ENCODE measurements at regions not wholly inside any gene's neighbourhood (a gene's known extent, or its start where the extent isn't known, plus 50 kb on each side); places are given as distances from the start of the nearest gene placed in this dataset.

DNA sequence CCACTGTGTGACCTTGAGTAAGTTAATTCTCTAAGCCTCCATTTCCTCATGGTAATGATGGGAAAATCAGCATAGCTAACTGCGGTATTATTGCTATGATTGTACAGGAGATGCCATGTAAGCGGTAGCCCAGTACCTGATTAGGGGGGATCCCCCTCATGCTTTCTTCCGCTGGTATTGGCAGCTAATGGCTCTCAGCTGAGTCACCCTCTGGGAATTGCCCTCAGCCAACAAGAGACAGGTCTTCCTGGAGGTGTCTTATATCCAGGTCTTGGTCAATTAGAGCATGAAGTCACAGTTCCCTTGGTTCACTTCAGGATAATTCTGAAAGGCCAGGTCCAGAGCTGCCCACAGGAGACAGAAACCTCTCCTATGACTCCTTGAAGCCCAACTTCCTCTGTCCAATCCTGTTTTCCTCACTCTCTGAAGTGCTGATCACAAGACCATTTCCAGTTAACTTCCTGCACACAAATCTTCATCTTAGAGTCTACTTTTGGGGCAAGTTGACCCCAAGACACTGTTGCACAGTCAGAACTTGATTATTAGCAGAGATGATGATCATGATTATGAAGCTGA lies 724.7 kb upstream of the ZNF385D start:
- DNase-seq (ENCODE audit: missing footprints) (no peak), ATAC-seq (no peak)
- intact Hi-C loops (cut with DNase I): no loop called here

GRCh38 chr3:22476976-22477375 lies 726.0 kb upstream of the ZNF385D start:
- no peak for ATAC-seq
- intact Hi-C loops (cut with DNase I): no loop called here
- DNase-seq (ENCODE audit: missing footprints): no peak

DNA sequence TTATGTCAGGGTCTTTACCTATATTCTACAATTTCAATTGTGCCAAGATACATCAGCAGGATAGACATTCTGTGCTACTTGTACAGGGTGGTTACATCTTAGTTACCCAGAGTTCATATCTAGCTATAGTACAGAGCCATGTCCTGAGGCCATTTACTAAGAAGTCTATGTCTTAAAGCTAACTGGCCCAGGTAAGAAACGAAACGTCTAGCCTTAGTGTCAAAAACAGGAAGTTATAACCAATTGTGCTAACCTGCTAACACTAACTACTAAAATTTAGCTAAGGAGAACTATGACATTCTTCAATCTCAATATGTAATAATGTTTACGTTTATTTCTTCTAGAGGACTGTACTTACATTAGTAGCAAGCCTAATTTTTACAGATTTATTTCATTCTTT lies 717.2 kb upstream of the UBE2E2 start:
- DNase-seq (ENCODE audit: missing footprints) (no peak), ATAC-seq (no peak)
- intact Hi-C loops (cut with DNase I): no loop called here

- DNase-seq (ENCODE audit: missing footprints): no peak
- intact Hi-C loops (cut with DNase I): no loop called here
- no peak for ATAC-seq
Measured at GRCh38 chr3:22490747-22491146, 712.4 kb upstream of the UBE2E2 start.

GRCh38 chr3:22491344-22491743 lies 711.8 kb upstream of the UBE2E2 start:
- DNase-seq (ENCODE audit: missing footprints) (no peak), ATAC-seq (no peak)
- intact Hi-C loops (cut with DNase I): no loop called here

- ATAC-seq (no peak), DNase-seq (ENCODE audit: missing footprints) (no peak)
- intact Hi-C loops (cut with DNase I): no loop called here
Measured at GRCh38 chr3:22492342-22492741, 710.8 kb upstream of the UBE2E2 start.

GRCh38 chr3:22495241-22495640 lies 707.9 kb upstream of the UBE2E2 start:
- intact Hi-C loops (cut with DNase I): no loop called here
- ATAC-seq (no peak), DNase-seq (ENCODE audit: missing footprints) (no peak)

GRCh38 chr3:22495791-22496190 lies 707.3 kb upstream of the UBE2E2 start:
- ATAC-seq: no peak
- intact Hi-C loops (cut with DNase I): no loop called here
- DNase-seq (ENCODE audit: missing footprints): no peak

GRCh38 chr3:22496641-22497040 lies 706.5 kb upstream of the UBE2E2 start:
- intact Hi-C loops (cut with DNase I): no loop called here
- no peak for ATAC-seq

GRCh38 chr3:22506871-22507270 lies 696.3 kb upstream of the UBE2E2 start:
- ATAC-seq (no peak), DNase-seq (ENCODE audit: missing footprints) (no peak)
- intact Hi-C loops (cut with DNase I): no loop called here

More at GRCh38 chr3:22496641-22497040, 706.5 kb upstream of the UBE2E2 start:
- DNase-seq (ENCODE audit: missing footprints): no peak

DNA sequence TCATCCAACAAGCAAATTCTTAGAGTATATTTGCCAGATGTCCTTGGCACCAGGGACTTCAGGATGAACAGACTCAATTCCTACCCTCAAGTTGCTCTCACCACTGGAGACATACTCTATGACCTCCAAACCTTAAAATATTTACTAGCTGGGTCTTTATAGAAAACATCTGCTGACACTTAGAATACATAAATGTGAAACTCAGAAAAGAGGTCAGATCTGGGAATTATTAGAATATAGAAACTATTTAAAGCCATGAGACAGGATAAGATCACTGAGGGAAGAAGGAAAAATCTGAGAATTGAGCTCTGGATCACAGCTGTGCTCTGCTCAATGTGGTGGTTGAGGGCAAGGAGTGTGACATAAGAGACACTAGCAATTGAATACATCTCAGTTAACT lies 695.4 kb upstream of the UBE2E2 start:
- ATAC-seq: no peak
- DNase-seq (ENCODE audit: missing footprints): no peak
- intact Hi-C loops (cut with DNase I): no loop called here

- intact Hi-C loops (cut with DNase I): no loop called here
- DNase-seq (ENCODE audit: missing footprints) (no peak), ATAC-seq (no peak)
Measured at GRCh38 chr3:22523925-22524324, 679.2 kb upstream of the UBE2E2 start.

DNA sequence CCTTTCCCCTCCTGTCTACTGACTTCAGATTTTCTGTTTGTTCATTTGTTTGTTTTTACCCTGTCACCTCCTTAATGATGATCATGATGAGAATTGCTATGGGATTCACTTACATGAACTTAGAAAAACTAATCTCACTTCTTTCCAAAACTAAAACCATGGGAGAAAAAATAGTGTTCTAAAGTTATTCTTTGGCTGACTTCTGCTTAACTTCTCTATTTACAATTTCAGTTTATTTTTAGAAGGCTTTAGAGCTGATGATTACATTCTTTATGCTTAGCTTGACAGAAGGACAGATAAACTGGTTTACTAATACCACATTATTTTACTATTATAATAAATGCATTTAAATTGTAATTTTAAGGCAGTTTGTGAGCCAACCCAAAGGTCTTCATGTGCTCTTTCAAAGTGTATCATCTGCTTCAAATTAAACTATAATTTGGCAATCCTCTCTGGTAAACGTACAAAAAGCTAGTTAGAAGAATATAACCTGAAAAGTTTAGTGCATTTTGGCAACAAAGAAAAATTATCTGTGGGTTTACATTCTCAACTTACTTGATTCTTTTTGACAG lies 676.8 kb upstream of the UBE2E2 start:
- no peak for DNase-seq (ENCODE audit: missing footprints)
- ATAC-seq: no peak
- intact Hi-C loops (cut with DNase I): no loop called here

- ATAC-seq: no peak
- intact Hi-C loops (cut with DNase I): no loop called here
- no peak for DNase-seq (ENCODE audit: missing footprints)
Measured at GRCh38 chr3:22536541-22536940, 666.6 kb upstream of the UBE2E2 start.

GRCh38 chr3:22537560-22537959 lies 665.6 kb upstream of the UBE2E2 start:
- DNase-seq (ENCODE audit: missing footprints) (no peak), ATAC-seq (no peak)
- intact Hi-C loops (cut with DNase I): no loop called here

- DNase-seq (ENCODE audit: missing footprints) (no peak), ATAC-seq (no peak)
- intact Hi-C loops (cut with DNase I): no loop called here
Measured at GRCh38 chr3:22542311-22542710, 660.8 kb upstream of the UBE2E2 start.

DNA sequence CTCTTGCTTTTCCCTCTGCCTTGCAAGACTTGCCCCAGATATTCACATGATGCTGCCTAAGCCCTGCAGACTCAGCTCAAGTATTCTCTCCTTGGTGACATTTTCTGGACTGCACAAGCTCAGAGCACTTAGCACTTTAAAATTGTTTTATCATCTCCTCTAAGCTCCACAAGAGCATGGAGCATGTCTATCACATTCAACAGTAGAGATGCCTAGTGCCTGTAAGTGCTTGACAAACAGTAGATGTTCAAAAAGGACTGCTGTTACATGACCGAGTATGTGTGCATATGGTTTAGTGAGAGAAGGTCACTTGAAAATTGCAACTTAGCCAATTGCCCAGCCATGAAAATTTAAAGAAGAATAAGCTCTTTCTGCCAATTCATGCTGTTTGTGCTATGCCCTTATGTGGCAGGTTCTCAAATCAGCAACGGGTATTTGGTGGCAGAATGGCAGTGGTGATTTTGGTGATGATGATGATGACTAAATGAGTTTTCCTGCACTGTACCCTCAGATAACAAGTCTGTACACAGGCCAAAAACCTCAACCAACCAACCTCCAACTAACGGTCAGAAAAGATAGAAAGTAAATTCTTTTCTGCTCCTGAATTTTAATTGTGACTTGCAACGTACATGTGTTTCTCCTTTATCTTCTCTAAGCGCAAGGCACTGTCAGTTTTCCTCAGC lies 647.2 kb upstream of the UBE2E2 start:
- no peak for DNase-seq (ENCODE audit: missing footprints)
- no peak for ATAC-seq
- intact Hi-C loops (cut with DNase I): no loop called here

DNA sequence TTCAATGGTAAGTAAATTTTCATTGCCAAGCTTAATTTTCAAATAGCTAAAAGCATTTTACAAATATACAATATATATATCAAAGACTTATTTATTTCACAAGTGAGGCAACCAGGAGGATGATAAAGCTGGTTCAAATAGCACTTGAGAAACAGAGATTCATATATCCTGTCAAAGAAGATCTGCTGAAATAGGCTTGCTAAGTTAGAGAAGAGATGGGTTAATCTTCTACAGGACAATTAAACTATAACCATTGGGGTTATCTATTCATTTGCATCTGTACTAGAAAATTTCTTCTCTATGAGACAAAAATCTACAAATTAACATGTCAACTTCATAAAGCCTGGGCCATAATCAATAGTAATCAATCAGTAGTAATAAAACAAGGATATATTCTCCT lies 637.7 kb upstream of the UBE2E2 start:
- ATAC-seq (no peak), DNase-seq (ENCODE audit: missing footprints) (no peak)
- intact Hi-C loops (cut with DNase I): loop anchor here (10.0 kb wide), 1 partner anchor 329 kb away; no protein-coding TSS in a partner anchor

DNA sequence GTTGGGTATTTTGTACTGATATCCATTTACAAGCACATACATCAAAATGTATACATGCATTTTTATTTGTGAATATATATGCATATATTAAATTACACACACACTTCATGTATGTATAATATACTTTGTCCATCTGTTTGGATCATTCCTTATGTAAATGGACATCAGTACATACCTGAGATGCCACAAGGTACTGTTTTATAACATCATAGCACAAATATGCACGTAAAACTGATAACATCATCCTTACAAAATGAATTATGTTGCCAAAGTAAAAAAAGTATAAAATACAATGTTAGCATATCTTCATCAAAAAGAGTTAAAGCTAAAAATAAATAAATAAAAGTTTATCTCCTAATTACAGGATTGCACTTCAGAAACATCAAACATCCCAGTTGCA lies 634.8 kb upstream of the UBE2E2 start:
- no peak for ATAC-seq
- intact Hi-C loops (cut with DNase I): loop anchor here (10.0 kb wide), 1 partner anchor 327 kb away; no protein-coding TSS in a partner anchor
- DNase-seq (ENCODE audit: missing footprints): no peak

- DNase-seq (ENCODE audit: missing footprints) (no peak), ATAC-seq (no peak)
- intact Hi-C loops (cut with DNase I): loop anchor here (10.0 kb wide), 1 partner anchor 325 kb away; no protein-coding TSS in a partner anchor
Measured at GRCh38 chr3:22569570-22569969, 633.6 kb upstream of the UBE2E2 start.
